Cerebellar nuclear complex (tissue), 1 donor: ENCODE measurements at regions not wholly inside any gene's neighbourhood (a gene's known extent, or its start where the extent isn't known, plus 50 kb on each side); places are given as distances from the start of the nearest gene placed in this dataset.

Experiments
- DNase-seq, 2 experiments: peaks; one replicate each; lab custom pipeline; 2025; lab: John Stamatoyannopoulos, UW

GRCh38 chr7:136173874-136174273, 196.7 kb upstream of the MTPN start:
- no peak for DNase-seq

- DNase-seq = no peak
Observed at GRCh38 chr7:136171233-136171632, 194.1 kb upstream of the MTPN start.

- no peak for DNase-seq
Observed at GRCh38 chr7:136168821-136169220, 191.7 kb upstream of the MTPN start.

GRCh38 chr7:136167991-136168390, 190.8 kb upstream of the MTPN start:
- no peak for DNase-seq

- DNase-seq = no peak
Observed at GRCh38 chr7:136166521-136166920, 189.4 kb upstream of the MTPN start.

- DNase-seq = no peak
Observed at GRCh38 chr7:136163340-136163801, 186.2 kb upstream of the MTPN start.

- no peak for DNase-seq
Observed at GRCh38 chr7:136150311-136150710, 173.2 kb upstream of the MTPN start.

GRCh38 chr7:136148920-136149319, 171.8 kb upstream of the MTPN start:
- no peak for DNase-seq

- no peak for DNase-seq
Observed at GRCh38 chr7:136146925-136147324, 169.8 kb upstream of the MTPN start.

GRCh38 chr7:136144182-136144581, 167.0 kb upstream of the MTPN start:
- DNase-seq = no peak

- no peak for DNase-seq
Observed at GRCh38 chr7:136143271-136143670, 166.1 kb upstream of the MTPN start.

GRCh38 chr7:136142583-136142982, 165.4 kb upstream of the MTPN start:
- no peak for DNase-seq

GRCh38 chr7:136140469-136140868, 163.3 kb upstream of the MTPN start:
- DNase-seq = no peak

GRCh38 chr7:136139417-136139816, 162.3 kb upstream of the MTPN start:
- no peak for DNase-seq

GRCh38 chr7:136138991-136139390, 161.8 kb upstream of the MTPN start:
- DNase-seq = no peak

- DNase-seq = no peak
Observed at GRCh38 chr7:136136906-136137454, 159.8 kb upstream of the MTPN start.

GRCh38 chr7:136134503-136134902, 157.3 kb upstream of the MTPN start:
- no peak for DNase-seq

- DNase-seq = no peak
Observed at GRCh38 chr7:136133551-136133950, 156.4 kb upstream of the MTPN start.

- DNase-seq = no peak
Observed at GRCh38 chr7:136131304-136131630, 154.1 kb upstream of the MTPN start.

GRCh38 chr7:136130511-136131303, 153.5 kb upstream of the MTPN start:
- no peak for DNase-seq

GRCh38 chr7:136128050-136128449, 150.9 kb upstream of the MTPN start:
- DNase-seq = no peak

- DNase-seq = no peak
Observed at GRCh38 chr7:136123352-136123751, 146.2 kb upstream of the MTPN start.

GRCh38 chr7:136122026-136122425, 144.9 kb upstream of the MTPN start:
- no peak for DNase-seq

GRCh38 chr7:136117539-136117938, 140.4 kb upstream of the MTPN start:
- DNase-seq = no peak
